ENCODE measurements at regions not wholly inside any gene's neighbourhood (a gene's known extent, or its start where the extent isn't known, plus 50 kb on each side); places are given as distances from the start of the nearest gene placed in this dataset.

GRCh38 chr4:162700358-162700757, 466.3 kb downstream of the NAF1 start:
- TF ChIP-seq CTCF (conservative IDR thresholded peaks at IDR 0.05; ENCODE audit: low read length) (no peak), EZH2phosphoT487 (IDR thresholded peaks at IDR 0.05; ENCODE audit: borderline replicate concordance) (no peak)

Measured in Loucy (cell line).